Ascending aorta (tissue), 2 donors: ENCODE measurements at regions not wholly inside any gene's neighbourhood (a gene's known extent, or its start where the extent isn't known, plus 50 kb on each side); places are given as distances from the start of the nearest gene placed in this dataset.
A peak's percentile ranks its signal among the peaks of the same experiment; 100 is the strongest.

Experiments used
- DNase-seq, 2 donors: peaks; one replicate each; pipeline ENCODE4 v3.0.0-alpha.2; 2019; ENCODE audit warnings: low spot score in 2 of 2
- H3K27ac ChIP-seq, 2 donors: fragments of 200-600 bp; sonication (generic); one replicate each; pipeline ENCODE4 v1.5.1; 2016 to 2017; ENCODE audit warnings: mild to moderate bottlenecking in 1 of 2
- H3K27me3 ChIP-seq: fragments of 200-600 bp; sonication (generic); one replicate; pipeline ENCODE4 v1.5.1; 2017
- H3K36me3 ChIP-seq, 2 donors: fragments of 200-600 bp; sonication (generic); one replicate each; pipeline ENCODE4 v1.5.1; 2016
- H3K4me1 ChIP-seq, 2 donors: fragments of 200-600 bp; sonication (generic); one replicate each; pipeline ENCODE4 v1.5.1; 2016 to 2017; ENCODE audit warnings: mild to moderate bottlenecking in 1 of 2
- H3K4me3 ChIP-seq, 2 donors: fragments of 200-600 bp; sonication (generic); one replicate each; pipeline ENCODE4 v1.5.1; 2016 to 2017; ENCODE audit warnings: mild to moderate bottlenecking in 1 of 2
- H3K9me3 ChIP-seq, 2 donors: fragments of 200-600 bp; sonication (generic); one replicate each; pipeline ENCODE4 v1.5.1; 2016
- intact Hi-C: fragments of 100-400 bp; cut with DNase I; formaldehyde crosslinking; loops from one replicate; pipeline ENCODE4 v1.15.1; 2023
- TF ChIP-seq, protein P1 (sequence below), 3 experiments: fragments of 200-600 bp in 2 of 3; fragments of 450-650 bp in 1 of 3; sonication (generic) in 2 of 3; IDR thresholded peaks; one replicate each; pipeline ENCODE4 v1.5.1; 2016 to 2019; ENCODE audit warnings: antibody characterized with exemption in 3 of 3, mild to moderate bottlenecking in 1 of 3, moderate library complexity in 1 of 3

- Histone ChIP-seq H3K36me3 (no peaks in the 10 kb centered on the region), H3K9me3 (no peaks in the 10 kb centered on the region), H3K27ac (no peak overlapping the region), H3K4me1 (peaks cover 0 to 12% of the 10 kb centered on the region in 2 donors), H3K27me3 (no peaks in the 10 kb centered on the region), H3K4me3 (no peak overlapping the region)
- intact Hi-C loops, result loop anchor here (5.0 to 10.0 kb wide), 2 partner anchors 108 to 620 kb away; no protein-coding TSS in a partner anchor
- DNase-seq, result no peak
- TF ChIP-seq, protein P1, sequence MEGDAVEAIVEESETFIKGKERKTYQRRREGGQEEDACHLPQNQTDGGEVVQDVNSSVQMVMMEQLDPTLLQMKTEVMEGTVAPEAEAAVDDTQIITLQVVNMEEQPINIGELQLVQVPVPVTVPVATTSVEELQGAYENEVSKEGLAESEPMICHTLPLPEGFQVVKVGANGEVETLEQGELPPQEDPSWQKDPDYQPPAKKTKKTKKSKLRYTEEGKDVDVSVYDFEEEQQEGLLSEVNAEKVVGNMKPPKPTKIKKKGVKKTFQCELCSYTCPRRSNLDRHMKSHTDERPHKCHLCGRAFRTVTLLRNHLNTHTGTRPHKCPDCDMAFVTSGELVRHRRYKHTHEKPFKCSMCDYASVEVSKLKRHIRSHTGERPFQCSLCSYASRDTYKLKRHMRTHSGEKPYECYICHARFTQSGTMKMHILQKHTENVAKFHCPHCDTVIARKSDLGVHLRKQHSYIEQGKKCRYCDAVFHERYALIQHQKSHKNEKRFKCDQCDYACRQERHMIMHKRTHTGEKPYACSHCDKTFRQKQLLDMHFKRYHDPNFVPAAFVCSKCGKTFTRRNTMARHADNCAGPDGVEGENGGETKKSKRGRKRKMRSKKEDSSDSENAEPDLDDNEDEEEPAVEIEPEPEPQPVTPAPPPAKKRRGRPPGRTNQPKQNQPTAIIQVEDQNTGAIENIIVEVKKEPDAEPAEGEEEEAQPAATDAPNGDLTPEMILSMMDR (IDR thresholded peaks at IDR 0.05), result no peak
Measured at GRCh38 chr12:59044791-59045190, 124.5 kb upstream of the LRIG3 start.

DNA sequence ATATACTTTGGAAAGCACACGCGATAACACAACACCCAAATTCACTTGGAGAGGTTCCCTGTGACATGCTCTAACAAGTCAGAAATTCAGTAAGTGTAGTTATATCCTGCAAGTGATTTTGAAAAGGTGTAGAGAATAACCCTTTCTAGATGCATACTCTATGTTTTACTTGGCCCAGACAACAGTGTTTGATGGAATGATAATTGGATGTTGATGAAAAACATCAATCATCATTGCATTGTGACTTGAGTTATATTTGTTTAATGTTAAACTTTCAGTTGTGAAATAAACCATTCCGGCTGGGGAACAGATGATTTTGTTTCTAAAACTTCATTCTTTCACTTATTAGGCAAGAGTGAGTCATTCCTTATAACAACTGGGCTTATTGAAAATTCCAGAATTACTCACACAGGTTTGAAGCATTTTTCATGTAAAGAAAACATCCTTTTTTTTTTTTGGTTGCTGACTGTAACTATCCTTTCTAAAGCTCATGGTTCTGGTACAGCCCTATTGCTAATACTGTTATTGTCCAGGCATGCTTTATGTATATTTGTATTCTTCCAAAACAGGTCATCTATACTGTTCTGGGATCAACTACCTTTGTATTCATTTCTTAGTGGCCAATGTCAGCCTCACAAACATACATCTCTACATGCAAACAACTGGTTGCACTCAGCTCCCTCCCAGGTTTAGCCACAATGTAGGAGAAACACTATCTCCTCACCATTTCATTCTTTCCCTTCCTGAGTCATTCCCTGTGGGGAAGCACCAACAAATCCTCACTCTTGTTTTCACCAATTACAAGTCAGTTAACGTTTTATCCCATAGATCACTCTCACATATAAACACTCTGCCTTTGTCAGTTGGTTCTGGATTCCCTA is 121.2 kb upstream of the LRIG3 start:
- peak overlapping the region; percentile 65 to 75 for H3K27ac ChIP-seq
- H3K36me3 ChIP-seq, result no peaks in the 10 kb centered on the region
- no peaks in the 10 kb centered on the region for H3K9me3 ChIP-seq
- no peaks in the 10 kb centered on the region for H3K27me3 ChIP-seq
- TF ChIP-seq, protein P1 (IDR thresholded peaks at IDR 0.05), result no peak
- intact Hi-C loops, result loop anchor here (5.0 to 10.0 kb wide), 2 partner anchors 111 to 617 kb away; no protein-coding TSS in a partner anchor
- peak overlapping the region in 1 of 2 donors; percentile 23 for H3K4me3 ChIP-seq
- peaks cover 0 to 12% of the 10 kb centered on the region in 2 donors for H3K4me1 ChIP-seq
- no peak for DNase-seq

- Histone ChIP-seq H3K27me3 (no peaks in the 10 kb centered on the region), H3K4me1 (peaks cover 0 to 12% of the 10 kb centered on the region in 2 donors), H3K36me3 (no peaks in the 10 kb centered on the region), H3K4me3 (peak overlapping the region in 1 of 2 donors; percentile 23), H3K9me3 (no peaks in the 10 kb centered on the region), H3K27ac (peak overlapping the region; percentile 64 to 65)
- intact Hi-C loops, result loop anchor here (1.0 to 10.0 kb wide), 3 partner anchors 112 to 616 kb away; partner anchors contain the start of gene LRIG3
- no peak for DNase-seq
- TF ChIP-seq, protein P1 (IDR thresholded peaks at IDR 0.05), result no peak
Measured at GRCh38 chr12:59040656-59041055, 120.4 kb upstream of the LRIG3 start.

DNA sequence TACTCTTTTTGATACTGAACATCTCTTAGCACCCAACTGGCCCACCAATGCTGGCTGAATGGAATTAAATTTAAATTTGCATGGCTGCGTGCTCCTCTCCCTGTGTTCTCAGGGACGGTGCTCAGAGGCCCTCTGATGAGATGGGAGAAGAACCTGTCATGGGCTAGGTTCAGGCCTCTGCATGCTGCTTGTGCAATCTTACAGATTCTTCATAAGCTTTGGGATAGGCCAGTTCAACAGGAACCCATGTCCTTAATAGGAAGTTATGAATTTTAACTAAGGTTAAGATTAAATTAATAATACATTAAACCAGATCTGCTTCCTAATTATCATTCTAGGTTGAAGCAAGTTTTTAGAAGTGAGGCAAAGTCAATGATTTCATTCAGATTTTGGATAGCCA is 119.7 kb upstream of the LRIG3 start:
- Histone ChIP-seq H3K27ac (peak overlapping the region; percentile 64 to 65), H3K4me1 (peaks cover 0 to 12% of the 10 kb centered on the region in 2 donors), H3K27me3 (no peaks in the 10 kb centered on the region), H3K9me3 (no peaks in the 10 kb centered on the region), H3K36me3 (no peaks in the 10 kb centered on the region), H3K4me3 (no peak overlapping the region)
- TF ChIP-seq, protein P1 (IDR thresholded peaks at IDR 0.05), result no peak
- intact Hi-C loops, result loop anchor here (1.0 to 10.0 kb wide), 3 partner anchors 112 to 615 kb away; partner anchors contain the start of gene LRIG3
- DNase-seq, result no peak

DNA sequence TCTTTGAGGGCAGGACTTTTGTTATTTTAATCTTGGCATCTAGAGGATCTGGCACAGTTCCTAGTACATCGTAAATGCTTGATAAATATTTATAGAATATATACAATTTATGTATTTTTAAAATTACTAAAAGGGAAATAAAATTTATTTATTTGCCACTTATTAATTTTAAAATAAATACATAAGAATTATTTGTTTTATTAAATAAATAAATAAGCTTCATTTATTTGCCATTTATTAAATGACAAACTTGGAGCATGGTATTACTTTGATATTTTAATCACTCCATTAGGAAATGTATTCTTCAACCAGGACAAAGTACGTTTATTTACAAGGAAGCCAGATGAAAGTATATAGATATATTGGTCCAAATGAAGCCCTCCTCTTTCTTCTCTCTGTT is 118.7 kb upstream of the LRIG3 start:
- Histone ChIP-seq H3K27ac (no peak overlapping the region), H3K4me3 (no peak overlapping the region), H3K27me3 (no peaks in the 10 kb centered on the region), H3K9me3 (no peaks in the 10 kb centered on the region), H3K36me3 (no peaks in the 10 kb centered on the region), H3K4me1 (peaks cover 0 to 12% of the 10 kb centered on the region in 2 donors)
- intact Hi-C loops, result no loop called here
- TF ChIP-seq, protein P1 (IDR thresholded peaks at IDR 0.05), result no peak
- DNase-seq, result no peak
